ENCODE measurements at regions not wholly inside any gene's neighbourhood (a gene's known extent, or its start where the extent isn't known, plus 50 kb on each side); places are given as distances from the start of the nearest gene placed in this dataset.

DNA sequence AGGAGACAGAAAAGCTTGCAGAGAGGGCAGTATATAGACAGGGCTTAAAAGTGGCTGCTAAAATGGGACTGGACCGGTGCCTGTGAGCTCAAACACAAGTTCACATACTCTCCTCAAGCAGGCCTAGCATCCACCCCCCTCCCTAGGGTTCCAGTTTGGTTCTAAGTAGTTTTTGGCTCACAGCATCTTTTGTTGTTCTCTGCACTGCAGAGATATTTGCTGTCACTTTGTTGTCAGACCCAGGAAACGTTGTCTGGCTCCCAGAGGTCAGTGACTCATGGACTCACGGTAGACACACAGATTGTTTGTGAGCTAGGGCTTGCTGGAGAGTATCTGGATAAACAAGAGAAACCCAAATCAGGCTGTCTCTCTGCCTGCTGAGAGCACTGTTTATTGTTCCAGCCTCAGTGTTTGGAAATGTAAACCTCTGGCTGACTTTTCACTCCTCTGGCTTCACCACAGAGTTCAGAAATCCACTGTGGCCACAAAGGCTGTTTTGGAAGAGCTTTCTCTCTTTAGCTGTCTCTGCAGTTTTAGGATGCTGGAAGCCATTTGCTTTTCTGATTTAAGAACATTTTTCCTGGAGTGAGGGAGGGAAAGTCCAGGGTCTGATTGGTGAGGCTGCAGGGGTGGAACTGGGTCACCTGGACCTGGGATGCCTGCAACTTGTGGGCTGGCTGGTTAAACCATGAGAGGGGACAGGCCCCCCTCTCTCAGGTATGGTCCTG lies 303.7 kb upstream of the PLET1 start:
- Histone ChIP-seq H4K5ac (ENCODE audit: low read depth, low read length) (no peak overlapping the region), H3K9ac (ENCODE audit: low read depth, low read length) (no peak overlapping the region), H4K91ac (ENCODE audit: insufficient read depth, low read depth, low read length) (no peak overlapping the region), H3K56ac (ENCODE audit: extremely low read depth, insufficient read depth, low read length) (no peak overlapping the region), H2BK120ac (ENCODE audit: low read depth, low read length) (no peak overlapping the region), H3K4me2 (ENCODE audit: low read depth, low read length) (no peak overlapping the region), H2AK9ac (replicated peaks; ENCODE audit: low read depth, low read length, poor library complexity) (no peak overlapping the region), H3K4me3 (ENCODE audit: insufficient read depth, low read depth, low read length) (no peak overlapping the region), H2BK15ac (ENCODE audit: low read depth, low read length) (no peak overlapping the region), H4K8ac (ENCODE audit: low read depth in 2 of 2, low read length in 2 of 2) (no peak overlapping the region), H2AFZ (replicated peaks; ENCODE audit: low read length, poor library complexity) (no peak overlapping the region), H3K9me3 (ENCODE audit: control insufficient read depth, insufficient read depth, low read length) (no peaks in the 10 kb centered on the region), H3K4me1 (ENCODE audit: control insufficient read depth, insufficient read depth, low read length) (peaks cover 2% of the 10 kb centered on the region; the same call in 1 of the 2 replicates), H3K23ac (ENCODE audit: low read depth, low read length) (no peak overlapping the region), H3K4ac (ENCODE audit: low read depth, low read length) (no peak overlapping the region), H3K9me1 (ENCODE audit: insufficient read depth, low read length) (0 out of 2 replicates have a peak, but pooled peaks cover 2% of the 10 kb centered on the region), H3K27ac (ENCODE audit: insufficient read depth, low read length) (no peak overlapping the region), H4K20me1 (ENCODE audit: insufficient read depth, low read length) (no peaks in the 10 kb centered on the region), H3K14ac (replicated peaks; ENCODE audit: low read depth, low read length) (no peak overlapping the region), H2BK5ac (ENCODE audit: low read depth, low read length, poor library complexity, severe bottlenecking) (no peak overlapping the region), H3K36me3 (ENCODE audit: control insufficient read depth, insufficient read depth, low read length) (no peaks in the 10 kb centered on the region), H3K18ac (ENCODE audit: low read depth, low read length) (no peak overlapping the region), H2BK20ac (ENCODE audit: low read depth, low read length) (no peak overlapping the region), H3K27me3 (ENCODE audit: control insufficient read depth, insufficient read depth, low read length) (peaks cover 23% of the 10 kb centered on the region), H3K79me1 (ENCODE audit: low read depth in 1 of 2, low read length in 2 of 2) (no peaks in the 10 kb centered on the region), H2AK5ac (ENCODE audit: low read depth, low read length) (no peak overlapping the region)
- POLR2A ChIA-PET (ENCODE audit: unreplicated experiment) = no interaction called here
- BruUV-seq (replicated peaks) = no TSS peak
- CTCF ChIA-PET = interaction anchor here (2.1 kb wide), 1 partner anchor 9 kb away, joined by 11 read pairs; no protein-coding TSS in a partner anchor
- DNase-seq = peak; percentile 79
- ATAC-seq (ENCODE audit: low read depth) = peak; percentile 96
- intact Hi-C loops (cut with micrococcal nuclease) (no loop called here), in situ Hi-C loops (cut with MboI; ENCODE audit: low sequenced_read_pairs) (no loop called here), dilution Hi-C loops (cut with HindIII; ENCODE audit: low sequenced_read_pairs, unreplicated experiment) (no loop called here)
- no CpG with 5 or more reads among the region's 3 CpGs for WGBS, 2 experiments (ENCODE audit: extremely low coverage in 2 of 2, insufficient read length in 1 of 2)
- TF ChIP-seq BHLHE40 (IDR thresholded peaks at IDR 0.05; ENCODE audit: low read depth, low read length) (peak; percentile 42; the same call in 1 of the 2 replicates), MAFK (IDR thresholded peaks at IDR 0.05; ENCODE audit: low read depth, low read length) (no peak), SMC3 (IDR thresholded peaks at IDR 0.05; ENCODE audit: low read depth, low read length) (no peak)
